Suppressor macrophage treated with lipopolysaccharide for 1 hour (primary cell): ENCODE measurements at regions not wholly inside any gene's neighbourhood (a gene's known extent, or its start where the extent isn't known, plus 50 kb on each side); places are given as distances from the start of the nearest gene placed in this dataset.

Experiments
- DNase-seq, 3 donors: peaks; one replicate each; pipeline ENCODE4 v3.0.0-alpha.2; 2020 to 2022

GRCh38 chr12:107322063-107322462 lies 228.7 kb upstream of the CRY1 start:
- peak; percentile 45 to 55 (median 49) for DNase-seq

- DNase-seq: no peak
These were observed 231.8 kb upstream of the CRY1 start for GRCh38 chr12:107325075-107325608.

GRCh38 chr12:107326237-107326636 lies 232.9 kb upstream of the CRY1 start:
- DNase-seq: no peak

- no peak for DNase-seq
These were observed 234.4 kb upstream of the CRY1 start for GRCh38 chr12:107327651-107328182.

- peak; percentile 86 to 89 (median 89) for DNase-seq
These were observed 235.2 kb upstream of the CRY1 start for GRCh38 chr12:107328442-107329133.

- DNase-seq: peak; percentile 83 to 97 (median 93)
These were observed 236.4 kb upstream of the CRY1 start for GRCh38 chr12:107329569-107330324.

- no peak for DNase-seq
These were observed 237.6 kb upstream of the CRY1 start for GRCh38 chr12:107330831-107331431.

GRCh38 chr12:107331471-107331870 lies 238.1 kb upstream of the CRY1 start:
- no peak for DNase-seq

- no peak for DNase-seq
These were observed 238.6 kb upstream of the CRY1 start for GRCh38 chr12:107331912-107332311.

GRCh38 chr12:107332743-107333142 lies 239.4 kb upstream of the CRY1 start:
- no peak for DNase-seq

GRCh38 chr12:107335802-107336570 lies 242.6 kb upstream of the CRY1 start:
- no peak for DNase-seq

GRCh38 chr12:107336695-107337094 lies 243.3 kb upstream of the CRY1 start:
- DNase-seq: no peak

- DNase-seq: peak; percentile 64 to 81 (median 74)
These were observed 244.2 kb upstream of the CRY1 start for GRCh38 chr12:107337346-107338095.

- no peak for DNase-seq
These were observed 246.1 kb upstream of the CRY1 start for GRCh38 chr12:107339487-107339886.

GRCh38 chr12:107339932-107340331 lies 246.6 kb upstream of the CRY1 start:
- no peak for DNase-seq

- DNase-seq: no peak
These were observed 247.5 kb upstream of the CRY1 start for GRCh38 chr12:107340898-107341297.

- no peak for DNase-seq
These were observed 250.9 kb upstream of the CRY1 start for GRCh38 chr12:107344035-107344808.

GRCh38 chr12:107347261-107347660 lies 253.9 kb upstream of the CRY1 start:
- no peak for DNase-seq

GRCh38 chr12:107349008-107349747 lies 255.8 kb upstream of the CRY1 start:
- no peak for DNase-seq

GRCh38 chr12:107349839-107350238 lies 256.5 kb upstream of the CRY1 start:
- DNase-seq: no peak
